GM12891 (cell line): ENCODE measurements at regions not wholly inside any gene's neighbourhood (a gene's known extent, or its start where the extent isn't known, plus 50 kb on each side); places are given as distances from the start of the nearest gene placed in this dataset.

Experiments used
- PAX5 ChIP-seq: IDR thresholded peaks from 2 replicates; pipeline ENCODE4 v1.6.1; 2011; ENCODE audit warnings: low read length, moderate library complexity, mild to moderate bottlenecking; ENCODE audit not compliant: insufficient read depth, severe bottlenecking
- POLR2A ChIP-seq: IDR thresholded peaks from 2 replicates; pipeline ENCODE4 v1.6.1; 2011; ENCODE audit warnings: low read depth, low read length, control low read depth
- POLR2AphosphoS5 ChIP-seq: IDR thresholded peaks from 2 replicates; pipeline ENCODE4 v1.6.1; 2011; ENCODE audit warnings: low read depth, low read length, control low read depth
- POU2F2 ChIP-seq: IDR thresholded peaks from 2 replicates; pipeline ENCODE4 v1.6.1; 2011; ENCODE audit warnings: low read depth, mild to moderate bottlenecking, control low read depth, low read length, moderate library complexity
- SPI1 ChIP-seq: IDR thresholded peaks from 2 replicates; pipeline ENCODE4 v1.6.1; 2011; ENCODE audit warnings: low read depth, low read length, control low read depth
- TAF1 ChIP-seq: IDR thresholded peaks from 2 replicates; pipeline ENCODE4 v1.6.1; 2011; ENCODE audit warnings: low read depth, low read length, control low read depth

GRCh38 chr15:61376961-61377360 is 147.9 kb upstream of the RORA start:
- TF ChIP-seq SPI1 (no peak), POLR2AphosphoS5 (no peak), POLR2A (no peak), TAF1 (no peak), PAX5 (no peak), POU2F2 (no peak)
